Neuronal stem cell (in vitro differentiated cells): ENCODE measurements at regions not wholly inside any gene's neighbourhood (a gene's known extent, or its start where the extent isn't known, plus 50 kb on each side); places are given as distances from the start of the nearest gene placed in this dataset. TPM values are rescaled to one million over a fixed set of nuclear protein-coding genes. Genes with fewer than 3 reads are reported as not detected.

ENCODE experiments used
- DNase-seq: peaks from one replicate; pipeline ENCODE4 v3.0.0-alpha.2; 2013; ENCODE audit warnings: low spot score
- H2AFZ ChIP-seq: one replicate; pipeline ENCODE4 v1.6.1; 2013; ENCODE audit warnings: mild to moderate bottlenecking, low read length, inconsistent platforms
- H2AK5ac ChIP-seq: 2 replicates; pipeline ENCODE4 v1.6.1; 2013; ENCODE audit warnings: low read depth, mild to moderate bottlenecking, inconsistent platforms, low read length, moderate library complexity, mixed read lengths
- H2BK120ac ChIP-seq: 2 replicates; pipeline ENCODE4 v1.6.1; 2013; ENCODE audit warnings: low read depth, mild to moderate bottlenecking, inconsistent platforms, low read length, moderate library complexity, mixed read lengths
- H2BK12ac ChIP-seq: one replicate; pipeline ENCODE4 v1.6.1; 2013; ENCODE audit warnings: low read length, inconsistent platforms
- H2BK15ac ChIP-seq: 2 replicates; pipeline ENCODE4 v1.6.1; 2013; ENCODE audit warnings: mild to moderate bottlenecking, low read length, inconsistent platforms, mixed read lengths
- H2BK5ac ChIP-seq: one replicate; pipeline ENCODE4 v1.6.1; 2013; ENCODE audit warnings: inconsistent platforms, mild to moderate bottlenecking, low read length, moderate library complexity
- H3K14ac ChIP-seq: one replicate; pipeline ENCODE4 v1.6.1; 2013; ENCODE audit warnings: low read length, inconsistent platforms
- H3K18ac ChIP-seq: 2 replicates; pipeline ENCODE4 v1.6.1; 2013; ENCODE audit warnings: low read length, inconsistent platforms
- H3K23ac ChIP-seq: 2 replicates; pipeline ENCODE4 v1.6.1; 2013; ENCODE audit warnings: low read depth, mild to moderate bottlenecking, mixed read lengths, low read length, inconsistent platforms; ENCODE audit not compliant: poor library complexity
- H3K27ac ChIP-seq: replicated peaks from 3 replicates; pipeline ENCODE4 v1.5.1; 2013; ENCODE audit warnings: low read length, inconsistent platforms
- H3K27me3 ChIP-seq, 3 experiments: 2 replicates each; pipeline ENCODE4 v1.6.1; 2013; ENCODE audit warnings: low read length in 3 of 3, mild to moderate bottlenecking in 2 of 3, inconsistent platforms in 1 of 3, low read depth in 1 of 3, mixed read lengths in 1 of 3, moderate library complexity in 1 of 3; ENCODE audit not compliant: control insufficient read depth in 3 of 3, insufficient read depth in 3 of 3
- H3K36me3 ChIP-seq, 2 donors: replicated peaks in 1 of 2; 2 replicates each; pipeline ENCODE4 v1.6.1; 2013; ENCODE audit warnings: low read length in 2 of 2; ENCODE audit not compliant: control insufficient read depth in 2 of 2, insufficient read depth in 2 of 2
- H3K4ac ChIP-seq: 2 replicates; pipeline ENCODE4 v1.6.1; 2013; ENCODE audit warnings: inconsistent platforms, mild to moderate bottlenecking, low read length, moderate library complexity
- H3K4me1 ChIP-seq, 2 donors: 1 replicate in 1 of 2; 2 replicates in 1 of 2; pipeline ENCODE4 v1.6.1; 2013; ENCODE audit warnings: low read length in 2 of 2, low read depth in 1 of 2; ENCODE audit not compliant: control insufficient read depth in 2 of 2, insufficient read depth in 1 of 2
- H3K4me2 ChIP-seq: one replicate; pipeline ENCODE4 v1.6.1; 2013; ENCODE audit warnings: mild to moderate bottlenecking, low read length, inconsistent platforms; ENCODE audit not compliant: insufficient read depth, poor library complexity, severe bottlenecking
- H3K4me3 ChIP-seq, 2 donors: 2 replicates each; pipeline ENCODE4 v1.5.1; 2013; ENCODE audit warnings: low read length in 2 of 2, mild to moderate bottlenecking in 2 of 2, inconsistent platforms in 1 of 2, moderate library complexity in 1 of 2
- H3K79me1 ChIP-seq: one replicate; pipeline ENCODE4 v1.6.1; 2013; ENCODE audit warnings: low read depth, mild to moderate bottlenecking, inconsistent platforms, low read length, moderate library complexity
- H3K9ac ChIP-seq: one replicate; pipeline ENCODE4 v1.6.1; 2013; ENCODE audit warnings: mild to moderate bottlenecking, low read depth, low read length, inconsistent platforms; ENCODE audit not compliant: poor library complexity
- H3K9me3 ChIP-seq, 2 donors: replicated peaks in 1 of 2; 2 replicates each; pipeline versions ENCODE3 to v1.6.1; 2013; ENCODE audit warnings: low read length in 2 of 2, mild to moderate bottlenecking in 2 of 2, inconsistent platforms in 1 of 2, low read depth in 1 of 2, mixed read lengths in 1 of 2, moderate library complexity in 1 of 2; ENCODE audit not compliant: control insufficient read depth in 2 of 2, insufficient read depth in 1 of 2
- H4K8ac ChIP-seq: one replicate; pipeline ENCODE4 v1.6.1; 2013; ENCODE audit warnings: low read depth, mild to moderate bottlenecking, inconsistent platforms, low read length, moderate library complexity
- H4K91ac ChIP-seq: one replicate; pipeline ENCODE4 v1.6.1; 2013; ENCODE audit warnings: low read length, low read depth, mild to moderate bottlenecking, inconsistent platforms; ENCODE audit not compliant: poor library complexity
- WGBS, 2 donors: extraction: QIAGEN DNeasy Blood & Tissue Kit; methylation state at CpG; one replicate each; pipeline ENCODE4 v1.1.7; 2013; ENCODE audit warnings: missing lambda C conversion rate in 2 of 2, mixed read lengths in 1 of 2; ENCODE audit not compliant: insufficient read length in 2 of 2, insufficient replicate concordance in 1 of 2; ENCODE audit errors: extremely low coverage in 2 of 2; 5-methylcytosine and 5-hydroxymethylcytosine counted together
- small RNA-seq: library from polyadenylated mRNA; stranded (forward); fragments of <200 nt; extraction: miRNeasy Mini kit (QIAGEN cat#:217004); gene quantifications from one replicate; pipeline ENCODE3, GENCODE V24; 2013; ENCODE audit not compliant: insufficient read depth

DNA sequence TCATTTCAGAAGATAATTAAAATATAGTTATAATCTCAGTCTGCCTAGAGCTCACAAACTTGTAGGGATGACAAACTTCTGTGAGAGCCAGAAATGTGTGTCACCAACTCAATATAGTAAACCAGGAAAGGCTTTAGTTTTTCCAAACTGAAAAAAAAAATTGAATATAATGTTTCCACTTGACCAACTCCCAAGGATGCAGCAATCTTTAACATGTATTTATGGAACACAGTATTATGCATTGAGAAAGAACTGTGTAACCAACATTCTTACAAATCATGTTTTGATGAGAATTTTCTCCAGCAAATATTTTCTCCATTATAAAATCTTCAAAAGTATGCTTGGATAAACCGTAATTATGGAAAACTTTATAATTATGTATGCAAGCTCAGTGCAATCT, 50.1 kb upstream of the KLF12 start:
- Histone ChIP-seq H2BK120ac (no peak overlapping the region), H4K8ac (no peak overlapping the region), H3K4me1 (peaks cover 0 to 2% of the 10 kb centered on the region in 2 donors), H2AK5ac (no peak overlapping the region), H4K91ac (no peak overlapping the region), H3K9ac (no peak overlapping the region), H2BK12ac (no peak overlapping the region), H2BK15ac (no peak overlapping the region), H3K79me1 (no peaks in the 10 kb centered on the region), H3K9me3 (no peaks in the 10 kb centered on the region), H3K36me3 (no peaks in the 10 kb centered on the region), H3K27ac (no peak overlapping the region), H2BK5ac (no peak overlapping the region), H3K23ac (no peak overlapping the region), H3K4ac (no peak overlapping the region), H2AFZ (no peak overlapping the region), H3K4me3 (no peak overlapping the region), H3K27me3 (no peaks in the 10 kb centered on the region), H3K4me2 (no peak overlapping the region), H3K14ac (no peak overlapping the region), H3K18ac (no peak overlapping the region)
- DNase-seq, result no peak
- WGBS, 2 donors, result no CpG with 5 or more reads among the region's 1 CpG

Small RNA genes lying in the stretch of these regions (small RNA-seq; reads per million reads assigned to genes)
- not detected for gene RNU6-38P
- not detected for gene RNY1P5
